Activated CD4-positive, alpha-beta T cell treated with anti-CD3 and anti-CD28 coated beads, Interleukin-2, Interleukin-6, amounts not matched to agents 100 ng/mL and 50 ng/mL, durations not matched to agents 16 hours and 8 hours (primary cell): ENCODE measurements at regions not wholly inside any gene's neighbourhood (a gene's known extent, or its start where the extent isn't known, plus 50 kb on each side); places are given as distances from the start of the nearest gene placed in this dataset.
"Not testable (repeated sequence)": the region's sequence is repeated elsewhere in the genome, so short reads cannot be mapped to it uniquely, and the experiment has no call there.

Source experiments
- DNase-seq: peaks from one replicate; pipeline ENCODE4 v3.0.0-alpha.2; 2020

GRCh38 chr2:20499387-20499786, 52.5 kb downstream of the RHOB start:
- DNase-seq: no peak

GRCh38 chr2:20501974-20502373, 55.1 kb downstream of the RHOB start:
- DNase-seq: no peak

DNA sequence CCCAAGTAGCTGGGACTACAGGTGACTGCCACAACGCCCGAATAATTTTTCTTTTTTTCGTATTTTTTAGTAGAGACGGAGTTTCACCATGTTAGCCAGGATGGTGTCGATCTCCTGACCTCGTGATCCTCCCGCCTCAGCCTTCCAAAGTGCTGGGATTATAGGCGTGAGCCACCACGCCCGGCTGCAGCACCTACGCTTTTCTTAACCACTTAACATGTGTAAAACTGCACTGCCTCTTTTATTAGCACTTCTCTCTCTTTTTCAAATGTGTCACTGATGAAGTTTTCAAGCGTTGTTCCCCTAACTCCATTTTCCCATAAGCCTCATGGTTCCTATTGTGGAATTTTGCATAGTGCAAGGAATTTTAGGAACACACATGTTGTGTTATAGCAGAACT, 55.6 kb downstream of the RHOB start:
- DNase-seq: not testable (repeated sequence)

DNA sequence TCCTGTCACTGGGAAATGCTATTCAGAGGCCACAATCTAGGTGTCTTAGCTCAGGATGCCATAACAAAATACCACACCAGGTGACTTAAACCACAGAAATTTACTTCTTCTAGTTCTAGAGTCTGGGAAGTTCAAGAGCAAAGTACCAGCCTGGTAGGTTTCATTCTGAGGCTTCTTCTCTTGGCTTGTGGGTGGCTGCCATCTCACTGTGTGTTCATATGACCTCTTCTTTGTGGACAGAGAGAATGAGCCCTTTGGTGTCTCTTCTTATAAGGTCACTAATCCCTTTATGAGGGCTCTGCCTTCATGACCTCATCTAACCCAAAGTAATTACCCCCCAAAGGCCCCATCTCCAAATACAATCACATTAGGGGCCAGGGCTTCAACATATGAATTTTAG, 57.3 kb downstream of the RHOB start:
- DNase-seq: no peak

GRCh38 chr2:20506201-20506685, 59.4 kb downstream of the RHOB start:
- DNase-seq: no peak

- DNase-seq: peak; percentile 69
Measured at GRCh38 chr2:20507166-20507692, 60.4 kb downstream of the RHOB start.

DNA sequence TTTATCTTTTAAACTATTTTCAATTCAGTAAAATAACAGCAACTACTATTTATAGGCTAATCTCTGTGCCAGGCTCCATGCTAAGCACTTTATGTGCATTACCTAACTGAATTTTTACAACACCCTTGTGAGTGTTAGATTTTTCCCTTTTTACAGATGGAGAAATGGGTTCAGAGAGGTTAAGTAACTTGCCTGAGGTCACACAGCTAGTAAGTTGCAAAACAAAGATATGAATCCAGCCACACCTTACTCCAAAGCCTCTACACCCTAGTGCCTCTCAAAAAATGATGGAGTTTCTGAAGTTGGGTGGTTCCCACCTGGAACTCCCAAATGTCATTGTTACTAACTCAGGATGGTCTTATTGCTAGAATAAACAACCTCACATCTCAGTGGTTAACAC, 60.8 kb downstream of the RHOB start:
- DNase-seq: no peak

DNA sequence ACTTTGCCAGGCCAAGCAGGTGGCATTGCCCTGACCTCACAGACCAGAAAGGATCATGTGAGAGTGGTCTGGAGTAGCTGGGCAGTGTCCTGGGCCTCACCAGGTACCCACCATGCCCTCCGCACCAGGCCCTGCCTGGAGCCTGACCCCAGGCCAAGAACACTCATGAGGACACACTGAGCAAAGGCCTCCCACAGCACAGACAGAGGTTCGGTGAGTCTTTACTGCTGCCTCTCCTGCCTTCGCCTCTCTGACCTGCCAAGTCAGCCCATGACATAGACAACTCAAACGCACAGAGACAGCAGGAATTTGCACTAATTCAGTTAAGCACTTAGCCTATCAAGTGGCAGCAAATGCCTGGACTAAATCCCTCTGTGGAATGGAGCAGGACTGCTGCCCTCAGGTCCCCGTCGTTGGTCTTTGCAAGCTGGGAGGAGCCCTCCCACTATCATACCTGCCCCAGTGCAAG, 62.5 kb downstream of the RHOB start:
- no peak for DNase-seq

DNA sequence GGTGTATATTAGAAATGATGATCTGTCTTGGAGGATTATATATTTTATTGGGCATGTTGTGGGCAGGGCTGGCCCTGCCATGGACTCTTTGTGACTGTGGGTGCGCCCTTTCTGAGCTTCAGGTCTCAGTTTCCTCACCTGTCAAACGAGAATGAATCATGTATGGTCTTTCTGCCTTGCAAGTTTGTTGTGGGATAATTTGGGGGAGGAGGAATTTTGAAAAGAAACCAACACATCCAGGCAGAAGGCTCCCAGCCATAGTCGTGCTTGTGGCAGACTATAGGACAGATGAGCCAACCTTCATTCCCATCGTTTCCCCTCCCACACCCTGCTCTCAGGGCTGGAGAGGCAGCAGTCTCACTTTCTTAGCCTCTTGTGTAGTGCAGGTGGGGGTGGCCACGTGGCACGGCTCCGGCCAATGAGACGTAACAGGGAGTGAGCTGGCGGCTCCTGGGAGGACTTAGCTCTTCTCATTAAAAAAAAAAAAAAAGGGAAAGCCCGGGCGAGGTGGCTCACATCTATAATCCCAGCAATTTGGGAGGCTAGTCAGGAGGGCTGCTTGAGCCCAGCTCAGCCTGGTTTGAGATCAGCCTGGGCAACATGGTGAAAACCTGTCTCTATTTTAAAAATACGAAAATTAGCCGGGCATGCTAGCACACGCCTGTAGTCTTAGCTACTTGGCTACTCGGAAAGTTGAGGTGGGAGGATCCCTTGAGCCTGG, 63.1 kb downstream of the RHOB start:
- DNase-seq: no peak

DNA sequence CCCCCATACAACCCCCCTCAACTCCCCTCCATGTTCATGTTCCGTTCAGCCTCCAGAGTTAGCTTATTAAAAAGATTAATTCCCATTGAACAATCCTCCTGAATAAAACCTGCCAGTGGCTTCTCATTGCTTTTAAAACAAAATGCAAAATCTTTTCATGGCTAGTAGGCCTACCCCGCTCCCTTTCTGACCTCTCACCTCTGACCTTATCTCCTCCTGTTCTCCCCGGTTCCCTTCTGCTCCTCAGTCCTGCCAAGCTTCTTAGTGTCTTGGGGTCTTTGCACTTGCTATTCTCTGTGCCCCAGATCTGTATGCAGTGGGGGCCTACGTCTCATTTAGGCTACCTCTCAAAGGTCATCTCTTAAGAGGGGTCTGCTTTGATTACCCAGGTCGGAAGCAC, 64.3 kb downstream of the RHOB start:
- no peak for DNase-seq

GRCh38 chr2:20512061-20512605, 65.3 kb downstream of the RHOB start:
- DNase-seq: no peak

DNA sequence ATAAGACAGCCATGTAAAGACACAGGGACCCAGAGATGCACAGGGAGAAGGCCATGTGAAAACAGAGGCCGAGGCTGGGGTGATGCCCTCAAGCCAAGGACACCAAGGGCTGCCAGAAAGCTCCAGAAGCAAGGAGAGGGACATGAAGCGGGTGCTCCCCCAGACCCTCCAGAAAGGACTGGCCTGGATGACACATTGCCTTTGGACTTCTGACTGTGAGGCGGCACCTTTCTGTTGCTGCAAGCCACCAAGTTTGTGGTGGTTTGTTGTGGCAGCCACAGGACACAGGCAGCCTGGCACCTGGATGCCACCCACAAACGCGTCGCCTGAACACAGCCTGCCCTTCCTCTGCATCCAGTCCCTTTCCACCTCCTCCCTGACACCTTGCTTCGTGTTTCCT, 67.1 kb downstream of the RHOB start:
- no peak for DNase-seq

GRCh38 chr2:20514596-20515269, 67.9 kb downstream of the RHOB start:
- no peak for DNase-seq

- no peak for DNase-seq
Measured at GRCh38 chr2:20515290-20516220, 68.7 kb downstream of the RHOB start.

- DNase-seq: no peak
Measured at GRCh38 chr2:20516291-20516645, 69.4 kb downstream of the RHOB start.

GRCh38 chr2:20516646-20517341, 69.9 kb downstream of the RHOB start:
- peak; percentile 60 for DNase-seq

DNA sequence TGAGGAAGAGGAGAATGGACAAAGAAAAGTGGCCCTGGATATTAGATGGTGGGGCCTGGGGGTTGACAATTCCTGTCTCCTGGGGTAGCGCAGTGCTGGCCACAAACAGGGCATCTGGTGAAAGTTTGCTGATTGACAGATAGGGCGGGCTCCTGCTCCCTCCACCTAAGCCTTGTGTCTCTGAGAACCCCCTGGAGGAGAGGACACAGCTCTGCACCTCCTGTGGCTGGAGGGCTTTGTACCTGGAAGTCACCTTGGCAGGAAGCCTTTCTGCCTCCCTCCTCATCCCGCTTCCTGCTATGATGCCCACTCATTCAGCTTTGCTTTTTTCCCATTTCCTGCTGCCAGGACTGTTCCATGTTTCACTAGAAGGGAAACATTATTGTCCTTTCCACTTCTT, 72.4 kb downstream of the RHOB start:
- DNase-seq: no peak

DNA sequence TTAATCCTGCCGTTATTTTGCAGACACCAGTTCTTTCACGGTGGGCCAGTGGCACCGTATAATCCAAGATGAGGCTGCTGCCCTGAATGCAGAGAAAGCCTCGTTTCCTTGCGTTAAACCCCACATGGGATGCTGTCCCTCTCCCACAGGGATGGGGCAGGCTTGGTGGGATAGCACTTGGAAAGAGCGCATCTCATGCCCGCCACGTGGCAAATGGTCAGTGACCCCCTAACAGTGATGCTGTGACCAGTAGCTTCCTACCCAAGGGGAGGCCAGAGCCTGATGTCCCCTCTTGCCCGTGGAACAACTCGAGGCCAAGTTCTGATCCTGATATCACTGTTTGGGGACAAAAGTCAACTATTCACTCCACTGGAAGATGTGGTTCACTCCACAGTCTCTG, 73.3 kb downstream of the RHOB start:
- DNase-seq: no peak

GRCh38 chr2:20521193-20521592, 74.3 kb downstream of the RHOB start:
- no peak for DNase-seq

DNA sequence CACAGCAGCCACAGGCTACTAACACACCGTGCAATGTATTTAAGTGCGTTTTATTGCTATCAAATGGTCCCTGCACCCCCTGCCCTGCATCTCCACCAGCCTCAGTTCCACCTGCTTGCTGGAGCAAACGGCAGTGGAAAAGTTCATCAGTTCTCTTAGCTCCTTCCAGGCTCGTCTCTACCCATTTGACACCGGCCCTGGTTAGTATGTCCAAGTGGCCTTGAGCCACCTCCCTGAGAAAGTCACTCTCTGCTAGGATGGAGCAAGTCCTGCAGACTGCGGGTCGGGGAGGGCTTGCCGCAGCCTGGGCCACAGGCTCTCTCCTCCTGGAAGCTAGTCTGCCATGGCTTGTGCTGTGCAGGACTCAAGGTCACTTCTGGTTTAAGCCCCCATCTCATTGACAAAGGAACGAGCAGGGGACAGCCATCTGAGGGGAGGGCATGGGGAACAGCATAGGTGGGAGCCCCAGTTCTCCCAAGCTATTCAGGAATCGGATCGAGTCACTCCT, 74.9 kb downstream of the RHOB start:
- DNase-seq: no peak

DNA sequence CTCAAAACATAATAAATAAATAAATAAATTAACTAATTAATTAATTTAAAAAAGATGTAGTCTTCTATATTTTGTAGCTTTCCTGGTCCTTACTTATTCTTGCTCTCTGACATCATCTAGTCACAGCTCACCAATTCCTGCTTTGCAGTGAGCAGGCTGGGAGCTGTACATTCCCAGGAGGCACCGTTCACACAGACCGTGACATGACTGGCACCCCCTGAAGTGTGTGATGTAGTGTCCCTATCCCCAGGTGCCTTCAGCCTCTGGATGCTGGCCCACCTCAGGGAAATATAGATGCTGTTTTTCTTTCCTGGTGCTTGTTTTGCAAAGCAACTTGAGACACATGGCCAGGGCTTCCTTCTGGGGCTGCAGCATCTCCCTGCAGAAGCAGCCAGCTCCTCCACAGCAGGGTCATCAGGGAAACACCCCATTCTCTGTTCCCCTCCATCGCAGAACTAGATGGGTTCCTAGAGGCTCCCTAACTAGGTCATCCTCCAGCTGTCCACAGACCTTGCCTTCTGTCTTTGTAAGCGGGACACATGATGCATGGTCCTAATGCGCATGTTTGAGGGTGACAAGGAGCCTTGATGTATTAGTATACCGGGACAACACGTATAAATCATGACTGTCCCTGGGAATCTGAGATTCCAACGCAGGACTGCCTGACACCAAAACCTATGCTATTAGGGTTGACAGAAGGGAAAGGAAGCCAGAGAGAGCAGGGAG, 76.4 kb downstream of the RHOB start:
- DNase-seq: no peak
